Neural crest cell (in vitro differentiated cells): ENCODE measurements at regions not wholly inside any gene's neighbourhood (a gene's known extent, or its start where the extent isn't known, plus 50 kb on each side); places are given as distances from the start of the nearest gene placed in this dataset.

Source experiments
- DNase-seq: peaks from one replicate; pipeline ENCODE4 v3.0.0; 2021; ENCODE audit warnings: low read depth, mixed read lengths, low spot score
- H3K27ac Mint-ChIP-seq: one replicate; pipeline ENCODE4 v1.8.0; 2021; ENCODE audit warnings: mild to moderate bottlenecking, mixed read lengths; ENCODE audit not compliant: unreplicated experiment
- H3K27me3 Mint-ChIP-seq: 2 replicates; pipeline ENCODE4 v1.8.0; 2021; ENCODE audit warnings: low read depth, mild to moderate bottlenecking, mixed read lengths
- H3K36me3 Mint-ChIP-seq: 2 replicates; pipeline ENCODE4 v1.8.0; 2021; ENCODE audit warnings: low read depth, mild to moderate bottlenecking, mixed read lengths
- H3K4me1 Mint-ChIP-seq: 2 replicates; pipeline ENCODE4 v1.8.0; 2021; ENCODE audit warnings: mixed read lengths
- H3K4me3 Mint-ChIP-seq: one replicate; pipeline ENCODE4 v1.8.0; 2021; ENCODE audit warnings: mild to moderate bottlenecking, mixed read lengths
- H3K9me3 Mint-ChIP-seq: 2 replicates; pipeline ENCODE4 v1.8.0; 2021; ENCODE audit warnings: mixed read lengths
- TF ChIP-seq, protein P1 (sequence below): fragments of 200-600 bp; sonication (generic); conservative IDR thresholded peaks from 2 replicates; pipeline ENCODE4 v1.5.0; 2021; ENCODE audit warnings: antibody characterized with exemption, mild to moderate bottlenecking

DNA sequence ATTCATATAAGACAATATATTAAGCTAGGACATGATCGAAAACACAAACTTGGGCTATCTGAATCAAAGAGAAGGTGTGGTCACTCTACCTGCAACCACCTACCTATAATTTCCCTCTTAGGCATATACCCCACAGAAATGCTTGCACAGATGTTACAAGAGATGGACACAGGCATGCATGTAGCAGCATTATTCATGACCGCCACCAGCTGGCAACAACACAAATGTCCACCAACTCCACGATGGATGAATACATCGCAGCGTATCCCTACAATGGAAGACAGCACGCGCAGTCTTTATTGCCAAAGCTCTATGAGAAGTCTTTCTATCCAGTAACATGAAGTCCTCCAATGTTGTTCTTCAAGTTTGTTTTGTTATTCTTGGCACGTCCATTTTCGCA lies 90.8 kb downstream of the ARL4C start:
- no peak for DNase-seq
- Mint-ChIP-seq H3K36me3 (no peaks in the 10 kb centered on the region), H3K9me3 (no peaks in the 10 kb centered on the region), H3K4me1 (peaks cover 13% of the 10 kb centered on the region), H3K4me3 (no peak overlapping the region), H3K27ac (no peak overlapping the region), H3K27me3 (no peaks in the 10 kb centered on the region)
- TF ChIP-seq, protein P1, sequence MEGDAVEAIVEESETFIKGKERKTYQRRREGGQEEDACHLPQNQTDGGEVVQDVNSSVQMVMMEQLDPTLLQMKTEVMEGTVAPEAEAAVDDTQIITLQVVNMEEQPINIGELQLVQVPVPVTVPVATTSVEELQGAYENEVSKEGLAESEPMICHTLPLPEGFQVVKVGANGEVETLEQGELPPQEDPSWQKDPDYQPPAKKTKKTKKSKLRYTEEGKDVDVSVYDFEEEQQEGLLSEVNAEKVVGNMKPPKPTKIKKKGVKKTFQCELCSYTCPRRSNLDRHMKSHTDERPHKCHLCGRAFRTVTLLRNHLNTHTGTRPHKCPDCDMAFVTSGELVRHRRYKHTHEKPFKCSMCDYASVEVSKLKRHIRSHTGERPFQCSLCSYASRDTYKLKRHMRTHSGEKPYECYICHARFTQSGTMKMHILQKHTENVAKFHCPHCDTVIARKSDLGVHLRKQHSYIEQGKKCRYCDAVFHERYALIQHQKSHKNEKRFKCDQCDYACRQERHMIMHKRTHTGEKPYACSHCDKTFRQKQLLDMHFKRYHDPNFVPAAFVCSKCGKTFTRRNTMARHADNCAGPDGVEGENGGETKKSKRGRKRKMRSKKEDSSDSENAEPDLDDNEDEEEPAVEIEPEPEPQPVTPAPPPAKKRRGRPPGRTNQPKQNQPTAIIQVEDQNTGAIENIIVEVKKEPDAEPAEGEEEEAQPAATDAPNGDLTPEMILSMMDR, result no peak

GRCh38 chr2:234405462-234405861 lies 91.4 kb downstream of the ARL4C start:
- Mint-ChIP-seq H3K4me1 (peaks cover 6% of the 10 kb centered on the region), H3K9me3 (no peaks in the 10 kb centered on the region), H3K27me3 (no peaks in the 10 kb centered on the region), H3K27ac (no peak overlapping the region), H3K4me3 (no peak overlapping the region), H3K36me3 (no peaks in the 10 kb centered on the region)
- TF ChIP-seq, protein P1, result no peak
- no peak for DNase-seq

DNA sequence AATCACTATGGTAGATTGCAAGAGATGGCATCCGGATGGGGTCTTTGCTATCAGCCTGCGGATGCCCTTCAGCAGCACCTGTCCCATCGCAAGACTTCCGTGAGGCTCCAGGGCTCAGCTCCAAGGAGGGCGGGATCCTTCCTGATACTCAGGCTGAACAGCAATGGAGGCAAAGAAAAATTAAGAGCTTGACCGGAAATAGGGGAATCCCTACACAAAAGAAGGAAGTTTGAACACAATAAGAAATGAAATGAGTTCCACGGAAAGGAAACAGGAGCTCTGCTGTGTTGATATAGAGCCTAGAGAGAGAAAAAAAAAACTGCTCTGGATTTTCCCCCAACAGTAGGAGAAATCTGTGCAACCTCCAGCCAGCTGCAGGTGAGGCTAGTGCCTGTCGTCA lies 91.9 kb downstream of the ARL4C start:
- Mint-ChIP-seq H3K9me3 (no peaks in the 10 kb centered on the region), H3K27ac (no peak overlapping the region), H3K4me1 (peaks cover 1% of the 10 kb centered on the region), H3K36me3 (no peaks in the 10 kb centered on the region), H3K27me3 (no peaks in the 10 kb centered on the region), H3K4me3 (no peak overlapping the region)
- TF ChIP-seq, protein P1, result no peak
- no peak for DNase-seq

GRCh38 chr2:234403751-234404150 lies 93.1 kb downstream of the ARL4C start:
- TF ChIP-seq, protein P1, result no peak
- no peaks in the 10 kb centered on the region for H3K36me3 Mint-ChIP-seq
- no peak for DNase-seq
- no peaks in the 10 kb centered on the region for H3K9me3 Mint-ChIP-seq
- H3K27me3 Mint-ChIP-seq, result no peaks in the 10 kb centered on the region
- H3K4me3 Mint-ChIP-seq, result no peak overlapping the region
- H3K27ac Mint-ChIP-seq, result no peak overlapping the region
- no peaks in the 10 kb centered on the region for H3K4me1 Mint-ChIP-seq

GRCh38 chr2:234403074-234403473 lies 93.8 kb downstream of the ARL4C start:
- no peaks in the 10 kb centered on the region for H3K36me3 Mint-ChIP-seq
- H3K4me1 Mint-ChIP-seq, result no peaks in the 10 kb centered on the region
- peak overlapping the region; percentile 72 for H3K27ac Mint-ChIP-seq
- TF ChIP-seq, protein P1, result no peak
- no peak overlapping the region for H3K4me3 Mint-ChIP-seq
- DNase-seq, result no peak
- no peaks in the 10 kb centered on the region for H3K27me3 Mint-ChIP-seq
- H3K9me3 Mint-ChIP-seq, result no peaks in the 10 kb centered on the region

DNA sequence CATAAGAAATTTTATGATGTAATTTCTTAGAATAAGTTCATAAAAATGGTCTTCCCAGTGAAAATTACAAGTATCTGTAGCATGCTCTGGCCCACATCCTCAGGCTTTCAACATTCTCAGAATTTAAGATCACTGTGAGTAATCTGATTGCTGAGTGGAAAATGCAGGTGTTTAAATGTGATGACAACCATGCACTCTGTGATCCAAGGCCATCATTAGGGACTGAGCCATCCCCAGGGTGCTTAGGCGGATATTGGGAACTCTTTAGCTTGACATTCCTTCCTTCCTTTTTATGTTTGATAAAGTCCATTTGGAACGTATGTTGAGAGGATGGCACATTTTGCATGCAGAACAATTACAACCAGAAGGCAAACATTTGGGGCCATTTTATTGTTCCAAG lies 95.5 kb downstream of the ARL4C start:
- Mint-ChIP-seq H3K4me3 (no peak overlapping the region), H3K27ac (no peak overlapping the region), H3K4me1 (no peaks in the 10 kb centered on the region), H3K36me3 (no peaks in the 10 kb centered on the region), H3K9me3 (no peaks in the 10 kb centered on the region), H3K27me3 (no peaks in the 10 kb centered on the region)
- DNase-seq, result no peak
- TF ChIP-seq, protein P1, result no peak
